Myocyte (in vitro differentiated cells): ENCODE measurements at regions not wholly inside any gene's neighbourhood (a gene's known extent, or its start where the extent isn't known, plus 50 kb on each side); places are given as distances from the start of the nearest gene placed in this dataset.
"Not testable (repeated sequence)": the region's sequence is repeated elsewhere in the genome, so short reads cannot be mapped to it uniquely, and the experiment has no call there.

Experiments used
- DNase-seq: peaks from one replicate; pipeline ENCODE4 v3.0.0-alpha.2; 2012; ENCODE audit warnings: low read depth

DNA sequence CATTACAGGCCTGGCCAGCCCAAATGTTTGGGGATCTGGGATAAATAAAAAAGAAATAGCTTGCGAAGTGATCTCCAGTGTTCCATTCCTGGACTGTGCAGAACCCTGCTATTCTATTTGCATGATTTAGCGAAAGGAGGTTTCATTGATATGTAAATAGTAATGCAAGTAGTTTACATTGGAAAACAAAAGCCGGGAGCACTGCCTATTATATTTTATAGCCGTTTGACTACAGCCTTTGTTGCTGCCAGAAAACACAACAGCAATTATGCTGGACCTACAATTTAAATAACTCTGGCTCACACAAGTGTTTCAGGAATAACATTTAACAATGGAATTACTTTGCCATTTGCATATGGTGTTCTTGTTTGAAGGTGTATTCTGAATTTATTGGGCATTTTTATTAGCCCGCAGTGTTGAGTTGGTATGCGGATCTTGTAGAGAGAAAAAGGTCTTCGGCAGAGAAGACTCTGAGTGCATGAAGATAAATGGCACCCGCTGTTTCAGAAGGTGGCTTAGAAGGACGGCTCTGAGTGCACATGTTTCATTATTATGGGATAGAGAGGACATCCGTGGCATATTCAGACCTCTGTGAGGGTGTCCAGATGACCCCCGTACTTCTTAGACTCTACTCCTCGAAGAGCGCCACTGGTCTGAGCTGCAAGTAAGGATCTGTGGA is 315.0 kb downstream of the BRD1 start:
- no peak for DNase-seq

DNA sequence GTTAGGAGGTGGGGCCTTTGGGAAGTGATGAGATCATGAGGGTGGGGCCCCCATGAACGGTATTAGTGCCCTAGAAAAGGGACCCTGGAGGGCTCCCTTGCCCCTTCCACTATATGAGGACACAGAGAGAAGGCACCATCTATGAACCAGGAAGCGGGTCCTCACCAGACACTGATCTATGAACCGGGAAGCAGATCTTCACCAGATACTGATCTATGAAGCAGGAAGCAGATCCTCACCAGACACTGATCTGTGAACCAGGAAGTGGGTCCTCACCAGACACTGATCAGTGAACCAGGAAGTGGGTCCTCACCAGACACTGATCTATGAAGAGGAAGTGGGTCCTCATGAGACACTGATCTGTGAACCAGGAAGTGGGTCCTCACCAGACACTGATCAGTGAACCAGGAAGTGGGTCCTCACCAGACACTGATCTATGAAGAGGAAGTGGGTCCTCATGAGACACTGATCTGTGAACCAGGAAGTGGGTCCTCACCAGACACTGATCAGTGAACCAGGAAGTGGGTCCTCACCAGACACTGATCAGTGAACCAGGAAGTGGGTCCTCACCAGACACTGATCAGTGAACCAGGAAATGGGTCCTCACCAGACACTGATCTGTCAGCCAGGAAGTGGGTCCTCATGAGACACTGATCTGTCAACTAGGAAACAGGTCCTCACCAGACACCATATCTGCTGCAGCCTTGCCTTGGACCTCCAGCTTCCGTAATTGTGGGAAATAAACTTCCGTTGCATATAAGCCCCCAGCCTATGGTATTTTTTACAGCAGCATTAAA is 316.1 kb downstream of the BRD1 start:
- DNase-seq = not testable (repeated sequence)

DNA sequence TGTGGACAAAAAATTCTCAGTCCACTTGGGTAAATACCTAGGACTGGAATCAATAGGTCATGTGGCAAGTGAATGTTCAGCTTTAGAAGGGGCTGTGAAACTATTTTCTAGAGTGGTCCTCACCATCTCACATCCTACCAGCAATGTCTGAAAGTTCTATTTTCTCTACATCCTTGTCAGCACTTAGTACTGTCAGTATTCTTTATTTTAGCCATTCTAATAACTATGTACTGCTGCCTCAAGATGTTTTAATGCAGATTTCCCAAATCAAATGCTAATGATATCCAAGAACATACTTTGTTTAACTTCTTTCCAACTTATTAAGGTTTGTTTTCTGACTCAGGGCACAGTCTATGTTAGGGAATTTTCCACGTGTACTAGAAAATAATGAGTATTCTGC is 317.0 kb downstream of the BRD1 start:
- DNase-seq = no peak

DNA sequence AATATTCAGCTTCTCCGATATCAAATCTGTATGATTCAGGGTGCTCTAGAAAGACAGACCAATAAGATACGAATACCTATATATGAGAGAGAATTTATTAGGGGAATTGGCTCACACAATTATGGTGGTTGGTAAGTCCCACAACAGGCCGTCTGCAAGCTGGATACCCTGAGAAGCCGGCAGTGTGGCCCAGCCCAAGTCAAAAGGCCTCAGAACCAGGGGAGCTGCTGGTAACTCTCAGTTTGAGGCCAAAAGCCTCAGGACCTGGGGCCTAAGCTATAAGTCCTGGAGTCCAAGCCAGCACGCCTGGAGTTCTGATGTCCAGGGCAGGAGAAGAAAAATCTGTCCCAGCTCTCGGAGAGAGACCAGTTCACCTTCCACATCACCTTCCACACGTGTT is 318.7 kb downstream of the BRD1 start:
- no peak for DNase-seq

DNA sequence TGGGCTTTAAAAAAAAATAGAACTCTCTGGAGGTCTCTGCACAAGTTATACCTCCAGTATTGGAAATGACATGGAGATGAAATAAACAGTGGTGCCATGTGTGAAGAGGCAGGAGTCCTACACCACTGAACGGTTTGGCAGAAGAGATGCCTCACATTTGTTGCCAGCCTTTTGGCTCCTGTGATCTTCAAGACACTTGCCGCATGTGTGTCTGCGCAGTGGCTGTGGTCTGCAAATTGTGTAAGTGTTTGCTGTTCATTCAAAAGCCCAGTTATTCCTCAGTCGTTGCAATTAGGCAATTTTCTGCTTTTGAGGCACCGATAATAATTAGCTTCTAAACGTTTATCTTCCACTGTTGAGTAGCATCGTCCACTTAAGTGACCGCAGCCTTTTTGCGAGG is 319.1 kb downstream of the BRD1 start:
- no peak for DNase-seq

DNA sequence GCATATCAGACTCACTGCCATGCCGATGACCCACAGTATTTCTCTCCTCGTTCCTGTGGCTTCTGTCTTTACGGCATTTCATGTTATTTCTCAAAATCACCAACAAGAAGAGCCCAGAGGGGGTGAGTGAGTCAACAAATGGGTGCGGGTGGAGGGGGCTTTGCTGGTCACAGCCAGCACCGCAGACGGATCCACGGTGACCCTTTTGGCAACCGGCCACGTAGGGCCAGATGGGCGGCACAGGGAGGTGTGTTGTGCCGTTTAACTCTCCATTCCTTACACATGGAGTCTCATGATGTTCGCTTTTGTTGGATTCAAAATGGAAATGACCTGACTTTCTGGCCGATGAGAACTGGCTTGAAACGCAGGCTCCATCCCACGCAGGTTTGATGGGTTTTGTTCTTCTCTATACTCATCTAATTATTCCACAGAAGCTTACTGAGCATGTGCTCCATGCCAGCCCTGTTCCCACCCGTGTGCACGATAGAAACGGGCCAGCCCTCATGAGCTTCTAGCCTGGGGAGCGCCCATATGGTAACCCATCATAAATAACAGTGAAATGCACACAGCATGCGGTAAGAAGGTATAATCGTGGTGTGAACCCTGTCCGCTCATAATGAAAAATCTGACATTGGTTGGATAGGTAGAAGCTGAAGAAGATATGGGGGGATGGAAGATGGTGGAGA is 319.9 kb downstream of the BRD1 start:
- no peak for DNase-seq

DNA sequence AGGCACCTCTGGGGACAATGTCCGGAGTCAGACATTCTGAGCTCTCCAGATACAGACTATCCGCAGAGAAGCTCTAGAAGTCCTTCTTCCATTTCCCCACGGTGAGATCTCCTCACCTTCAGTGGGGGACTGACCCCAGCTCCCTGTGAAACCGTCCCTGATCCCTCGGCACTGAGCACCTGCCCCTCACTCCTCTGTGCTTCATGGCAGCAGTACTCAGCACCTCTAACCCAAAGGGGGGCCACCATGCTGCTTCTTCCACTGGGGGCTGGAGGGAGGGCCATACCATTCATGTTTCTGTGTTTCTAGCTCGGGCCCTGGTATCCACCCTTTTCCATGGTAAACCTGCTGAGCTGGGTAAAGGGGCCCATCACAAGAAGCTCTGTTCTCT is 321.7 kb downstream of the BRD1 start:
- DNase-seq = no peak

DNA sequence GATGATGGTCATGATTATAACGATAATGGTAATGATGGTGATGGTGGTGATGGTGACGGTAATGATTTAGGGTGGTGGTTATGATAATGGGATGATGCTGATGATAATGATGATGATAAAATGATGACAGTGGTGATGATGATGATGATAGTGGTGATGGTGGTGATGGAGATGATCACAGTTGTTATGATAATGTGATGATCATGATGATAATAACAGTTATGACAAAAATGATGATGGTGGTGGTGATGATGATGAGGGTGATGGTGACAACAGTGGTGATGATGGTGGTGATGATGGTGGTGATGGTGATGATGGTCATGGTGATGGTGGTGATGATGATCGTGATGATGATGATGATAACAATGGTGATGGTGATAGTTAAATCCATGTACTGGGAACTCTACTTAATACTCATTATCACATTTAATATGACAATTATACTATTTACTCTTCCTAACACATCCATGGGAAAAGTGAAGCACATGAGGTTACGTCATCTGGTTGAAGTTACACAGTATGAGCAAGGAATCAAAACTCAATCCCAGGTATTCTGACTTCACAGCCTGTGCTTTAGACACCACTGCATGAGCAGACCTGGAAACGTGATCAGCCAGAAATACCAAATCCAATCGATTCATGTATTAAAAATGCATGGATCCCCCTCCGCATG is 322.2 kb downstream of the BRD1 start:
- DNase-seq = no peak

DNA sequence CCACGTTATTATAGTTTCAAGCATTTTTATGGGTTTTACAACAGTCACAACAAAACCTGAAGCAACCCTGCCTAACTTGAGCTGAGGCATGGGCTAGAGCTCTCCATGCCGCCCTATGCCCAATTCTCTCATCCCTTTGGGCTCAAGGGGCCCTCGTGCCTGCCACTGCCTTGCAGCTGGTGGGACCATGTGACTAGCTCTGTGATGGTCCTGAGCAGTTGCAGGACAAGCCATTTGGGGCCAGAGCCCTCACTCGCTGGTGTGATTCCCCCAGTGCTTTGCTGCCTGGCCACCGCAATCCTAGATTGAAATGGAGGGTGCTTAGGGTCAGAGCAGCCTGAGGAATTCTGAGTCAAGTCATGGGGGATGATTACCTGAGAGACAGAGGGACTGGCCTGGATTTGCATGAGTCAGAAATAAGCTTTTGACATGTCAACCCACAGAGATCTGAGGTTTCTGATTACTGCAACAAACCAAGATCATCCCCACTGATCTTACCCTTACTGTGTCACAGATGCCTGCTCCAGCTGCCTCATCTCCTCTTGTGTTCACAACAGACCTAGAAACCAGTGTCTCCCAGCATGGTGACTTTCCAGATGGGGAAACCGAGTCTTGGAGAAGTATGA is 323.7 kb downstream of the BRD1 start:
- DNase-seq = no peak

DNA sequence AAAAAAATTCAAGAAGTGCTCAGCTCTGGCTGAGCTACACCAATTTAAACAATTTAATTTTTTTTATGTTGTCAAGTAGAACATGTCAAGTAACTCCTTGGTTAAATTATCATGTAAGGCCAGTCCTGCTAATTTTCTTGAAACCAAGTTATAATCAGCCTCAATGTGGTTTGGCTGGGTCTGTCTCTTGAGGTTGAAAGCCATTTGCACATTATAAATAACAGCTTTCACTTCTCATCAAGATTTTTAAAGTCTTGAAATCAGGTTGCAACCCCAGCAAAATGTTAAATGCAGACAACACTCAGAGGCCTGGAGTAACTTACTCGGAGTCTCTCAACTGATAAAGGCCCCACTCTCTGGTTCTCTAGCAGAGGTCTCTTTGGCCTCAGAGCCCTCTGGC is 324.4 kb downstream of the BRD1 start:
- DNase-seq = no peak

DNA sequence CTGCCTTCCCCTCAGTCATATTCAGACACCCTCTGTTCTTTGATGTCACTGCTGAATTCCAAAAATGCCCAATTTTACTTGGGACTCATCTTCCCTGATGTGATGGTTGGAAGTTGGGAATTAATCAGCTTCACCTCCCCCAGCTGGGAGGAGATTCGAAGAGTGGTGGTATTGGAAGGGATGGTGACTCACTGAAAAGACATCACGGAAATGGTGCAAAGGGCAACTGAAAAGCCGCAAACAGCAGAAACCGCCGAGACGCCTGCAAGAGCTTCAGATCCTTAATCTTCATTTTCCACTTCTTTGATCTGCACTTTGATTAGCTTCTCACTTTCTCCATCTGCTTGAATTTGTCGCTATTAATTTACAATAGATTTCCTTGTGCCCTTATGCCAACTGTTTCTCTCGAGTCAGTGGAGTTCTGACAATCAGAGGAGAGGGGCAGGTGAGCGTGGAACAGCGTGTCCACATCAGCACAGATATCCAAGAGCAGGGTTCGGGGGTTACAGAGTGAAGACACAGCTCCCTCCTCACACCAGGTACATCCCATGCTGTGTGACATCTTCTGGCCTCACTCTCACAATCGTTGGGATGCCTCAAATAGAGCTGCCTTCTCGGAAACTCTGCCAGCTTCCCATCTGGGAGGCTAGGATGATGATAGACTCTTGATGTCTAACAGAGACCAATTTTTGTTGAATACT is 325.4 kb downstream of the BRD1 start:
- no peak for DNase-seq

DNA sequence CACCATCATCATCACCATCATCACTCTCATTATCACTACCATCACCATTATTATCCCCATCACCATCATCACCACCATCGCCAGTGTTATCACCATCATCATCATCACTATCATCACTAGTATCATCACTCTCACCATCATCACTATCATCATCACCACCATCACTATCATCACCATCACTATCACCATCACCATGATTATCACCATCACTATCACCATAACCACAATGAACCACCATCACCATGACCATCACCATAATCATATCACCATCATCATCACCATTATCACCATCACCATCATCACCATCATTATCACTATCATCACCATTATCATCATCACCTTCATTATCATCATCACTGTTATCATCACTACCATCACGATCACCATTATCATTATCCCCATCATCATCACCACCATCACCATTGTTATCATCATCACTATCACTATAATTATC is 326.7 kb downstream of the BRD1 start:
- no peak for DNase-seq

DNA sequence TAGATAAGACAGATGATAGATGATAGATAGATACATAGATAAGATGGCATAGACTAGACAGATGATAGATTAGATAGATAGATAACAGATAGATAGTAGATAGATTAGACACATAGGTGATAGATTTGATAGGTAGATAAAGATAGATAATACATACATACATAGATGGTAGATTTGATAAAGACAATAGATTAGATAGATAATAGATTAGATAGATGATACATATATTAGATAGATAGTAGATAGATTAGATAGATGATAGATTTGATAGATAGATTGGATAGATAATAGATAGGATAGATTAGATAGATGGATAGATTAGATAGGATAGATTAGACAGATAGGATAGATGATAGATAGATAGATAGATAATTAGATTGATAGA is 327.6 kb downstream of the BRD1 start:
- DNase-seq = no peak

DNA sequence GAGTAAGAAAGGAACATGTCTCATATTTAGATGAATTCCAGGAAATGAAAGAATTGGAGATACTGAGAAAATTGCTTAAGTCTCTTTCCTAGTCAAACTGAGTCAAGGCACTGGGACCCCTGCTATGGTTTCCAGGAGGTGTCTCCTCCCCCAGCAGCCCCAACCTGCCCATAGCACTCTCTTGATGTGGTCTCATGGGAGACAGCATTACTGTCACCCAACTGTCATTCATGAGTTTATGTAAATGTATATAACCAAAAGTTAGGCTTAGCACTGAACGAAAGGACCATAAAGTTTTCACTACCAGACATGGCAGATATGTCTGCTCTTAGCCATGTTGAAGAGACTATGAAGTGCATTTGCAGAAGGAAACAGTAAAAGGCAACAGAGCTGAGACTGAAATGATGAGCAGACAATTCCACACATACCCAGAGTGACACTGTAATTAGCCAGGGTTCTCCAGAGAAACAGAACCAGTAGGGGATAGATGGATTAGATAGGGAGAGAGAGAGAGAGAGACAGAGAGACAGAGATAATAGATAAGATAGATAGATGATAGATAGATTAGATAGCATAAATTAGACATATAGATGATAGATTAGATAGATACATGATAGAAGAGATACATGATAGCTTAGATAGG is 328.1 kb downstream of the BRD1 start:
- DNase-seq = no peak

DNA sequence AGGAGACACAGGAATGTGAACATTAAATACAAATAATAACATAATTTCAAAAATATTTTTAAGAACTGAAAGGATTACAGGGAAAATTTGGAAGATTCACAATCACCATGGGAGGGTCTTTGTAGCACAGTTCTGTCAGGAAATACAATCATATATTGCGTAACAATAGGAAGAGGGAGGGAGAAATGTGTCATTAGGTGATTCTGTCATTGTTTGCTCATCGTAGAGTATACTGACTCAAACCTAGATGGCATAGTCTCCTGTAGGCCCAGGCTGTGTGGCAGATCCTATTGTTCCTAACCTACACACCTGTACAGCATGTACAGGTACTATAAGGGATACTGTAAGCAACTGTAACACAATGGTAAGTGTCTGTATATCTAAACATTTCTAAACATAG is 330.4 kb downstream of the BRD1 start:
- DNase-seq = no peak

DNA sequence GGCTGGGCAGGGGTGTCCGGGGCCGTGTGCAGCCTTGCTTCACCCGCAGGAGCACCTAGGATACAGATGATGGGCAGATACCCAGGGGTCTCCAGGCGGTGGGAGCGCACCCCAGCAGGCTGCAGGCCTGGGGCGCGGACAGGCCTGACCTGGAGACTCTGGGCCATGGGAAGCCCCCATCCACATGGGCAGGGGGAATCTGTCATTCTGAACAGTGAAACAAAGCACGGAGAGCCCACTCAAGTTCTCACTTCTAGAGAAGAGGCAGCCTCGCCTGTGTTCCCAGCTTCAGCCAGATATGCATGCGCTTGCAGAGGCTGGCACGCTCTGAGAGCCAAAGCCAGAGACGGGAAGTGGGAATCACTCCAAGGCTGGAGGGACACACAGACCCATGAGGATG is 333.1 kb downstream of the BRD1 start:
- no peak for DNase-seq

DNA sequence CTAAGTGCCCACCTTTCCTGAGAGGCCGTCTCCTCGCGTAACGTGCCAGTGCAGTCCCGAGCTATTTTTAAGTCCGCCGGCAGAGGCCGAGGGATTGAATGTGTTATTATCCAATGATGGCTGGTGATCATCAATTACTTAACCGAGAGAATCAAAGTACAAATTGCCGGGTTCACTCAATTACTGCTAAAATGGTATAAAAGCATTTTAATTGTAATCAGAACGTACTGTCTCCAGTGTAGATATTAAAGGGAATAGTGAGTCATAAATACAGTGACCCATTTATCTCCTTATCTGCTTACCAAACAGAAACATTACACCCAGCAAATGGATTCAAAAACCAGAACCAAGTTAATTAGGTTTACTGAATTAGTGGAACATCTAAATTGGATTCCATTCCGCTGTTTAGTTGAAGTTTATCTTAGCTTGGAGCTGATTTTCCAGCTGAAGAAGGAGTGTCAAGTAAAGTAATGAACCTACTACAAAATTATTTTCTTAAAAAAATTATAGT is 334.9 kb downstream of the BRD1 start:
- DNase-seq = no peak

DNA sequence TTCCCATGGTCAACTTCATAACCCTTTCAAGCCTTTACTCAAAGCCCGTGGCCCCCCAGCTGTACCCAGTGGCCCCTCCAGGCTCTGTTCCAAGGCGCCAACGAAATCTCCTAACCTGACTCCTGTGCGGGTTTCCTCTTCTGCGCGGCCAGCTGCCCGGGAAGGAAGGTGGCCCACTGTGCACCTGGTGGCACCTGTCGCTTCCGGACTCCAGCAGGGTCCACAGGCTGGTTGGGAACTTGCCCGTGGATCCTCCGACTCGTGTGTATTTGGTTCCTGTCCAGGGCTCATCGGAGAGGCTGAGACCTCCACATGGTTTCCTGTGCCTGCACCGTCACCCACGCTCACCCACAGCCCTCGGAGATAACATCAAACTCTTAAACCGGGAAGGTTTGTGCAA is 335.4 kb downstream of the BRD1 start:
- no peak for DNase-seq

DNA sequence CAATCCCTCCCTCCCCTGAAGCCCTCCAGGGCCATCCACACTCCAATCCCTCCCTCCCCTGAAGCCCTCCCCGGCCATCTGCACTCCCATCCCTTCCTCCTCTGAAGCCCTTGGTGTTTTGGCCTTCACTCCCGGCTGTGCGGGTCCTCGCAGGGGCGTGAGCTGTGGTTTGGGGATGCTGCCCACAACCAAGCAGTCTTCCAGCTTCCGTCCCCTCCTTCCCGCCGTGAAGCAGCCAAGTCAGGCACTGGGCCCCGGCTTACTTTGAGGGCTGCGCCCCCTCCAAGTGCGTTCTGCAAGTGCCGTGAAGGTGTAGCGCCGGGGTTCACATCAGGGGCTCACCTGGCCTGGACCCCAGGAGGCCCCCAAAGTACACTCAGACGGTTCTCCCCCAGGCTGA is 335.9 kb downstream of the BRD1 start:
- DNase-seq = no peak

DNA sequence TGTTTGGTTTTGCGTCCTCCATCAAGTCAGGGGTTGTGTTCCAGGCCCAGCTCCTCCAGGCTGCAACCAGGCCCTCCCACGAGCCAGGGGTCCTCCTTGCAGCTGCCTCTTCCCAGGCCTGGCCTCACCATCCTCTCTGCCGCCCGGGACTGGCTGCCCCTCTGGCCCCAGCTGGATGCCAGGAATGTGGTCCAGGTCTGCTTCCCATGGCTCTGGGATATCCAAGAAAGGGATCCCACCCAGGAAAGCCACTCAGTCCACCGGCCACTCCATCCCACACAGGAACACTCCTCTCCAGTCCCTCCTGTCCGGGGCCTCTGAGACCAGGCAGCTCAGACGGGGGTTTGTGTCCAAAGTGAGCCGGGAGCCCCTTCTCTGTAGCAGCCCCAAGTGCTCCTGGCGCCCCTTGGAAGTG is 336.4 kb downstream of the BRD1 start:
- no peak for DNase-seq
